RWPE1 (cell line): ENCODE measurements at regions not wholly inside any gene's neighbourhood (a gene's known extent, or its start where the extent isn't known, plus 50 kb on each side); places are given as distances from the start of the nearest gene placed in this dataset.
"Not testable (repeated sequence)": the region's sequence is repeated elsewhere in the genome, so short reads cannot be mapped to it uniquely, and the experiment has no call there.

Experiments
- CTCF ChIA-PET: fragments of 350-600 bp; sonication (Branson Sonifier 250); formaldehyde crosslinking; extraction: SDS; loops from one replicate; lab custom pipeline; 2021; lab: Yijun Ruan, JAX
- POLR2A ChIA-PET: fragments of 400-600 bp; formaldehyde crosslinking; extraction: SDS; loops from one replicate; lab custom pipeline; 2020; ENCODE audit warnings: antibody characterized with exemption; ENCODE audit not compliant: low non-redundant PET; lab: Yijun Ruan, JAX
- DNase-seq: peaks from one replicate; pipeline ENCODE4 v3.0.0; 2012; ENCODE audit warnings: low spot score
- H3K27ac ChIP-seq: fragments of 450-650 bp; 2 replicates; pipeline ENCODE4 v1.5.1; 2017
- CTCF ChIP-seq: fragments of 450-650 bp; conservative IDR thresholded peaks from 2 replicates; pipeline ENCODE4 v1.5.1; 2017; ENCODE audit warnings: low read depth, mild to moderate bottlenecking

GRCh38 chr6:150307520-150307919 lies 61.3 kb upstream of the IYD start:
- no peak for DNase-seq
- ChIA-PET POLR2A (no interaction called here), CTCF (no interaction called here)
- no peak overlapping the region for H3K27ac ChIP-seq
- no peak for TF ChIP-seq CTCF

DNA sequence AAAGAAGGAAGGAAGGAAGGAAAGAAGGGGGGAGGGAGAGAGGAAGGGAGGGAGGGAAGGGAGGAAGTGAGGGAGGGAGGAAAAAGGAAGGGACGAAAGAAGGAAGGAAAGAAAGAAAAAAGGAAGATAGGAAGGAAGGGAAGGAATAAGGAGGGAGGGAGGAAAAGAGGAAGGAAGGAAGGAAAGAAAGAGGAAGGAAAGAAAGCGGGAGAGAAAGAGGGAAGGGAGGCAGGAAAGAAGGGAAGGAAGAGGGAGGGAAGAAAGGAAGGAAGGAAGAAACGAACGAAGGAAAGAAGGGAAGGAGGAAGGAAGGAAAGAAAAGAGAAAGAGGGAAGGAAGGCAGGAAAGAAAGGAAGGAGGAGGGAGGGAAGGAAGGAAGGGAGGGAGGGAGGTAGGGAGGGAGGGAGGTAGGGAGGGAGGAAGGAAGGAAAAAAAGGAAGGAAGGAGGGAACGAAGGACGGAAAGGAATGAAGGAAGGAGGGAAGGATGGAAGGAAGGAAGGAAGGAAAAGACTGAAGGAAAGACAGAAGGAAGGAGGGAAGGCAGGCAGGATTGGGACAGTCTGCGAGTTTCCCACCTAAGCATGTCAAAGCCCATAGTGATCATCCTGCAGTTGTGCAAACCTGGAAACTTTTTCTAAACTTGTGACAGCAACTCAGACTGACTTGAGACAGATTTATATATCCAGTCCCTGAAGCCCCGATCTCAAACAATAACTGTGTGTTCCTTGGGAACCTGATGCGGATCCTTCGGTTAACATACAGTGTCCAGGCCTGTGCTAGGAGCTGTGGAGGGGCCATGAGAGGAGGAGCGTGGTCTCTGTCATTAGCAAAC lies 59.8 kb upstream of the IYD start:
- DNase-seq: no peak
- no peak for TF ChIP-seq CTCF
- ChIA-PET POLR2A (no interaction called here), CTCF (no interaction called here)
- H3K27ac ChIP-seq: no peak overlapping the region

DNA sequence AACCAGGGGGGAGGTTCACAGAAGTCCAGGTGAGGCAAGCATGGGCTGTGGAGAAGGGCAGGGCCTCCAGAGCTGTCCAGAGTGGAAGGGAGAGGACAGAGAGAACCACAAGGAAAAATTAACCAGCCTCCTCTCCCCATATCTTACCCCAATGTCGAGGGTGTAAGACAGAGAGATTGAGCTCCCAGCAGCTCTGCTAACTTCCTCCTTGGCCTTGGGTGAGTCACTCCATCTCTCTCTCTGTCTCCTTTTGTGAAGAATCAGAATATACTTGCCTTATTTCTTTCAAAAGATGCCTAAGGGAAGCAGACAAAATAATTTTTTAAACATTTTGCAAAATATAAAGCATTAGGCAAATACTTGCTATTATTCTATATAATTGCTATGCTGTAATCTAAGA lies 58.3 kb upstream of the IYD start:
- H3K27ac ChIP-seq: no peak overlapping the region
- POLR2A ChIA-PET: no interaction called here
- TF ChIP-seq CTCF: no peak
- CTCF ChIA-PET: interaction anchor here (0.9 kb wide), 1 partner anchor 154 kb away, joined by 3 read pairs; no protein-coding TSS in a partner anchor
- DNase-seq: no peak

DNA sequence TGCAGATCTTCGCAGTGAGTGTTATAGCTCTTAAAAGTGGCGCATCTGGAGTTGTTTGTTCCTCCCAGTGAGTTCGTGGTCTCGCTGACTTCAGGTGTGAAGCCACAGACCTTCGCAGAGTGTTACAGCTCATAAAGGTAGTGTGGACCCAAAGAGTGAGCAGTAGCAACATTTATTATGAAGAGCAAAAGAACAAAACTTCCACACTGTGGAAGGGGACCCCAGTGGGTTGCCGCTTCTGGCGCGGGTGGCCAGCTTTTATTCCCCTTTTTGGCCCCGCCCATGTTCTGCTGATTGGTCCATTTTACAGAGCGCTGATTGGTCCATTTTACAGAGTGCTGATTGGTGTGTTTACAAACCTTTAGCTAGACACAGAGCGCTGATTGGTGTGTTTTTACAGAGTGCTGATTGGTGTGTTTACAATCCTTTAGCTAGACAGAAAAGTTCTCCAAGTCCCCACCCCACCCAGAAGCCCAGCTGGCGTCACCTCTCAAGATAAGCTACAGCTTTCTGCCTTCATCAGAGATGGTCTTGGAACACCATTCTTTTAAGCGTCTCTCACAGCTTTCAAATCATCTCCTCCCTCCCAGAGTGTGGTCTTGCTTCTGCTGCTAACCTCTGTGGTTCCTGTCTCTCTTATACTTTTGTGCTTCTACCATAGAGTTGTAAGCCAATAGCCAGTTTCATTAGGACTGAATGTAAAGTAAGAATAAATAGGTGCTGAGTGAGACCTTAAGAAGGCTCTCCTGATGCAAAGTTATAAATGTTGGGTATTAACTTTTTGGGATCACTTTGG lies 57.5 kb upstream of the IYD start:
- DNase-seq, H3K27ac ChIP-seq, CTCF ChIA-PET, POLR2A ChIA-PET: not testable (repeated sequence)

GRCh38 chr6:150312395-150312794 lies 56.4 kb upstream of the IYD start:
- ChIA-PET CTCF (no interaction called here), POLR2A (no interaction called here)
- no peak for DNase-seq
- TF ChIP-seq CTCF: no peak
- no peak overlapping the region for H3K27ac ChIP-seq

DNA sequence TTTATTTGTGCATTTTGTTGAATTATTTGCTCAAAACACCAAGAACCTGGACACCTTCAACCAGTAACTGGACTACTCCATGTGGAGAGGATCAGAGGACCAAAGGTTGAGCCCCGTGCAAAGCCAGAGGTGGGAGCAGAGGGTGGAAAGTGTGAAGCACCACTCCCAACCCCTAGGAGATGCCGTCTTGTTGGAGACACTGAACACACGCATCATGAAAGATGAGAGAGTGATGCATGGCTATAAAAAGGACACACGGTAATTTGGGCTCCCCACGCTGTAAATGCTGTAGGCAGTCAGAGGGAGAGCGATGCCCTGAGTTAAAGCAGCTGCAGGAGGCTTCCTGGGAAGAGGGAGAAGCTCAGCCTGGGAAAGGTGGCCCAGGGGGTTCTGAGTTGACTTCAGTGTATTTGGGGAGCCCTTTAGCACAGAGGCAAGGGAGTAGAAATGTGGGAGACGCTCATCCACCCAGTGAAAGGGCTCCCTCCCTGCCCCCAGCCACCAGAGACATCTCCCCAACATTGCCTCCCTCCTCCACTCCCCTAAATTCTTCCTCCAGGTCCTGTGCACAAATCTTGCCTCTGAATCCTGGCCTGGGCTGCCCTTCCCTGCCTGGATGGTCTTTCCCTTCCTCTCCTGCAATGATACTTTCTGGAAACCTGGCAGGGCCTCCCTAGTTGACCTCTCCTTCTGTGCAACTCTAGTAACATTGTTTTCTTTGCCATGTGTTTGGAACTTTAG lies 55.8 kb upstream of the IYD start:
- CTCF ChIA-PET: no interaction called here
- POLR2A ChIA-PET: no interaction called here
- DNase-seq: no peak
- H3K27ac ChIP-seq: no peak overlapping the region
- no peak for TF ChIP-seq CTCF
